ENCODE measurements at regions not wholly inside any gene's neighbourhood (a gene's known extent, or its start where the extent isn't known, plus 50 kb on each side); places are given as distances from the start of the nearest gene placed in this dataset.

DNA sequence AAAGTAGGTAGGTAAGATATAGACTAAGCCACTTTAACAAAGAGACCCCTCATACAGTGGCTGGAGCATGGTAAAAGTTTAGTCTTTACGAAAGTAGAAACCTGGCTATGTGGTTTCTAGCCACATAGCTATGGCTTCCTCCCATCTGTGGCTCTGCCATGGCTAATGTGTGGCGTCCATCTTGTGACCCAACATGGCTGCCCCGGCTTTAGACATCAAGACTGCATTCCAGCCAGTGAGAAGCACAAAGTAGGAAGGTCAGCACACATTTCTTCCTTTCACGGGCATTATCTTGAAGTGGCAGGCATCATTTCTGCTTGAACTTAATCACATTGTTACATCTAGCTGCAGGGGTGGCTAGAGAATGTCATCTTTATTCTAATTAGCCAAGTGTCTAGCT is 148.3 kb downstream of the TBX5 start:
- TF ChIP-seq, protein P1, sequence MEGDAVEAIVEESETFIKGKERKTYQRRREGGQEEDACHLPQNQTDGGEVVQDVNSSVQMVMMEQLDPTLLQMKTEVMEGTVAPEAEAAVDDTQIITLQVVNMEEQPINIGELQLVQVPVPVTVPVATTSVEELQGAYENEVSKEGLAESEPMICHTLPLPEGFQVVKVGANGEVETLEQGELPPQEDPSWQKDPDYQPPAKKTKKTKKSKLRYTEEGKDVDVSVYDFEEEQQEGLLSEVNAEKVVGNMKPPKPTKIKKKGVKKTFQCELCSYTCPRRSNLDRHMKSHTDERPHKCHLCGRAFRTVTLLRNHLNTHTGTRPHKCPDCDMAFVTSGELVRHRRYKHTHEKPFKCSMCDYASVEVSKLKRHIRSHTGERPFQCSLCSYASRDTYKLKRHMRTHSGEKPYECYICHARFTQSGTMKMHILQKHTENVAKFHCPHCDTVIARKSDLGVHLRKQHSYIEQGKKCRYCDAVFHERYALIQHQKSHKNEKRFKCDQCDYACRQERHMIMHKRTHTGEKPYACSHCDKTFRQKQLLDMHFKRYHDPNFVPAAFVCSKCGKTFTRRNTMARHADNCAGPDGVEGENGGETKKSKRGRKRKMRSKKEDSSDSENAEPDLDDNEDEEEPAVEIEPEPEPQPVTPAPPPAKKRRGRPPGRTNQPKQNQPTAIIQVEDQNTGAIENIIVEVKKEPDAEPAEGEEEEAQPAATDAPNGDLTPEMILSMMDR (conservative IDR thresholded peaks at IDR 0.05; ENCODE audit: low read depth, low read length) = no peak
- TF ChIP-seq EZH2 (IDR thresholded peaks at IDR 0.05; ENCODE audit: borderline replicate concordance, low read depth, low read length, poor library complexity, severe bottlenecking) = no peak

Data from A673 (cell line).